Parathyroid adenoma (tissue), 2 donors: ENCODE measurements at regions not wholly inside any gene's neighbourhood (a gene's known extent, or its start where the extent isn't known, plus 50 kb on each side); places are given as distances from the start of the nearest gene placed in this dataset.

ENCODE experiments used
- H2AFZ ChIP-seq: fragments of 300-600 bp; sonication (generic); one replicate; pipeline ENCODE4 v1.7.0; 2017; ENCODE audit warnings: antibody characterized with exemption, mild to moderate bottlenecking
- H3K27ac ChIP-seq: fragments of 300-600 bp; sonication (generic); one replicate; pipeline ENCODE4 v1.7.0; 2017
- H3K27me3 ChIP-seq: fragments of 300-600 bp; sonication (generic); one replicate; pipeline ENCODE4 v1.7.0; 2017; ENCODE audit warnings: low read length; ENCODE audit not compliant: control insufficient read depth, insufficient read depth
- H3K36me3 ChIP-seq: fragments of 300-600 bp; sonication (generic); one replicate; pipeline ENCODE4 v1.7.0; 2017; ENCODE audit warnings: low read length; ENCODE audit not compliant: control insufficient read depth, insufficient read depth
- H3K4me1 ChIP-seq: fragments of 300-600 bp; sonication (generic); one replicate; pipeline ENCODE4 v1.7.0; 2017; ENCODE audit warnings: control low read depth
- H3K4me2 ChIP-seq: fragments of 300-600 bp; sonication (generic); one replicate; pipeline ENCODE4 v1.7.0; 2017; ENCODE audit warnings: low read length
- H3K4me3 ChIP-seq: fragments of 300-600 bp; sonication (generic); one replicate; pipeline ENCODE4 v1.7.0; 2017; ENCODE audit warnings: low read depth, low read length
- H3K79me2 ChIP-seq: fragments of 300-600 bp; sonication (generic); one replicate; pipeline ENCODE4 v1.7.0; 2017; ENCODE audit warnings: control low read depth
- H3K9ac ChIP-seq: fragments of 300-600 bp; sonication (generic); one replicate; pipeline ENCODE4 v1.7.0; 2017; ENCODE audit warnings: mild to moderate bottlenecking
- H3K9me3 ChIP-seq: fragments of 300-600 bp; sonication (generic); one replicate; pipeline ENCODE4 v1.7.0; 2017; ENCODE audit warnings: low read length; ENCODE audit not compliant: control insufficient read depth
- CTCF ChIP-seq: fragments of 300-600 bp; sonication (generic); IDR thresholded peaks from one replicate; pipeline ENCODE4 v1.7.0; 2017; ENCODE audit warnings: antibody characterized with exemption, mild to moderate bottlenecking
- donor health status: primary hyperparathyroidism.

GRCh38 chr1:190615818-190616217, 138.2 kb upstream of the BRINP3 start:
- no peaks in the 10 kb centered on the region for H3K27me3 ChIP-seq

GRCh38 chr1:190616235-190616634, 138.6 kb upstream of the BRINP3 start:
- H3K27ac ChIP-seq, result no peak overlapping the region
- H3K27me3 ChIP-seq, result no peaks in the 10 kb centered on the region
- no peaks in the 10 kb centered on the region for H3K9me3 ChIP-seq
- H3K4me2 ChIP-seq, result no peak overlapping the region
- H3K4me3 ChIP-seq, result no peak overlapping the region
- no peaks in the 10 kb centered on the region for H3K36me3 ChIP-seq
- no peaks in the 10 kb centered on the region for H3K79me2 ChIP-seq
- no peak overlapping the region for H3K9ac ChIP-seq
- no peaks in the 10 kb centered on the region for H3K4me1 ChIP-seq
- no peak overlapping the region for H2AFZ ChIP-seq
- TF ChIP-seq CTCF, result no peak

More at GRCh38 chr1:190615818-190616217, 138.2 kb upstream of the BRINP3 start:
- Histone ChIP-seq H3K79me2 (no peaks in the 10 kb centered on the region), H3K4me1 (no peaks in the 10 kb centered on the region), H3K36me3 (no peaks in the 10 kb centered on the region), H3K9me3 (no peaks in the 10 kb centered on the region), H3K4me2 (no peak overlapping the region), H3K27ac (no peak overlapping the region), H2AFZ (no peak overlapping the region), H3K4me3 (no peak overlapping the region), H3K9ac (no peak overlapping the region)
- TF ChIP-seq CTCF, result no peak

DNA sequence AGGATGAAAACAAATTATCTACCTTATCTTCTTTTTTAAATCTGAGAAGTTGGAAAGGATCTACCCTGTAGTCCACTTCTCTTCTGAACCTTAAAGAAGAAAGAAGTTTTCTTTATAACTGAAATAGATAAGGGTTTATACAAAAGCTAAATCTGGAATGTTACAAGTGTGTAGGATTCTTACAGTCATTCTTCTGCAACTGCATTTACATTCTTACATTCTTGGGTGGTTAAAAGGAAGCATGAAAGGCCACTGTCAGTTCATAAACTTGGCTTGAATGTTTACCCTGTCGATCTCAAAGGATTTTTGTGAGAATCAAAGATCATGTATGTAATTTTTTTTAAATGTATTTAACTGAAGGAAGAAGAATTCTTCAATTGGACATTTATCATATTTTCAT, 142.1 kb upstream of the BRINP3 start:
- Histone ChIP-seq H3K27me3 (no peaks in the 10 kb centered on the region), H2AFZ (no peak overlapping the region), H3K27ac (no peak overlapping the region), H3K9me3 (no peaks in the 10 kb centered on the region), H3K36me3 (no peaks in the 10 kb centered on the region), H3K4me2 (no peak overlapping the region), H3K4me1 (no peaks in the 10 kb centered on the region), H3K79me2 (no peaks in the 10 kb centered on the region), H3K9ac (no peak overlapping the region), H3K4me3 (no peak overlapping the region)
- no peak for TF ChIP-seq CTCF

GRCh38 chr1:190633488-190633887, 155.8 kb upstream of the BRINP3 start:
- no peaks in the 10 kb centered on the region for H3K36me3 ChIP-seq
- H3K9ac ChIP-seq, result no peak overlapping the region
- H3K9me3 ChIP-seq, result no peaks in the 10 kb centered on the region
- no peaks in the 10 kb centered on the region for H3K4me1 ChIP-seq
- H2AFZ ChIP-seq, result no peak overlapping the region
- no peak for TF ChIP-seq CTCF
- no peaks in the 10 kb centered on the region for H3K27me3 ChIP-seq
- H3K4me3 ChIP-seq, result no peak overlapping the region
- H3K27ac ChIP-seq, result no peak overlapping the region
- no peaks in the 10 kb centered on the region for H3K79me2 ChIP-seq
- H3K4me2 ChIP-seq, result no peak overlapping the region

DNA sequence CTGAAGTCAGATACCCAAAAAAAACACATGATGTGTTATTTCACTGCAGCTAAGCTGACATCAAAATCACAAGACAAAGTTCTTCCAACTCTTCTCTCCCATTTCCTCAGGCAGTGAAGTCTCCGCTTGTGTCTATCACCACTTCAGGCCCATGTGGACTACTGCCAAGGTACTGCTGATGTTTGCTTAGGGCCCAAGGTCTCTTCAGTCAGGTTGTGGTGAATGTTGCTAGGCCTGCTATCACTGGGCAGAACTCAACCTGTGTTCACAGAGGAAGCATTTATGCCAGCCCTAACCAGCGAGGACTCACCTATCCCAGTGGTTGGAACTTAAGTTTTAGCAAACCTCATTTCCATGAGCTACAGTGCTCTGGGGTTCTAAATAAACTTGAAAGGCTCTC, 156.5 kb upstream of the BRINP3 start:
- H2AFZ ChIP-seq, result no peak overlapping the region
- no peak overlapping the region for H3K9ac ChIP-seq
- H3K27ac ChIP-seq, result no peak overlapping the region
- H3K4me3 ChIP-seq, result no peak overlapping the region
- no peaks in the 10 kb centered on the region for H3K36me3 ChIP-seq
- H3K4me2 ChIP-seq, result no peak overlapping the region
- TF ChIP-seq CTCF, result no peak
- no peaks in the 10 kb centered on the region for H3K4me1 ChIP-seq
- H3K9me3 ChIP-seq, result no peaks in the 10 kb centered on the region
- no peaks in the 10 kb centered on the region for H3K79me2 ChIP-seq
- no peaks in the 10 kb centered on the region for H3K27me3 ChIP-seq
